GM21381 (cell line): ENCODE measurements at regions not wholly inside any gene's neighbourhood (a gene's known extent, or its start where the extent isn't known, plus 50 kb on each side); places are given as distances from the start of the nearest gene placed in this dataset.

ENCODE experiments used
- ATAC-seq: cut with Tn5 transposase; IDR thresholded peaks from one replicate; pipeline ENCODE4 v1.9.1; 2021; ENCODE audit warnings: mild to moderate bottlenecking, moderate library complexity; ENCODE audit not compliant: unreplicated experiment

- no peak for ATAC-seq
These were observed 121.1 kb upstream of the ATP6AP2 start for GRCh38 chrX:40459571-40460158.

GRCh38 chrX:40457406-40457805 is 123.4 kb upstream of the ATP6AP2 start:
- no peak for ATAC-seq

GRCh38 chrX:40452031-40452430 is 128.7 kb upstream of the ATP6AP2 start:
- no peak for ATAC-seq

- ATAC-seq, result no peak
These were observed 130.6 kb upstream of the ATP6AP2 start for GRCh38 chrX:40449956-40450706.

- ATAC-seq, result no peak
These were observed 131.4 kb upstream of the ATP6AP2 start for GRCh38 chrX:40449396-40449795.

- ATAC-seq, result no peak
These were observed 132.0 kb upstream of the ATP6AP2 start for GRCh38 chrX:40448793-40449192.

GRCh38 chrX:40446921-40447320 is 133.8 kb upstream of the ATP6AP2 start:
- ATAC-seq, result no peak

GRCh38 chrX:40445691-40446090 is 135.1 kb upstream of the ATP6AP2 start:
- no peak for ATAC-seq

GRCh38 chrX:40444798-40445496 is 135.8 kb upstream of the ATP6AP2 start:
- no peak for ATAC-seq

- ATAC-seq, result no peak
These were observed 136.6 kb upstream of the ATP6AP2 start for GRCh38 chrX:40444133-40444532.

- no peak for ATAC-seq
These were observed 139.9 kb upstream of the ATP6AP2 start for GRCh38 chrX:40440866-40441265.

- ATAC-seq, result no peak
These were observed 140.9 kb upstream of the ATP6AP2 start for GRCh38 chrX:40439625-40440532.

GRCh38 chrX:40437348-40437747 is 143.4 kb upstream of the ATP6AP2 start:
- ATAC-seq, result no peak

GRCh38 chrX:40434947-40435346 is 145.8 kb upstream of the ATP6AP2 start:
- no peak for ATAC-seq

- ATAC-seq, result no peak
These were observed 146.3 kb upstream of the ATP6AP2 start for GRCh38 chrX:40434443-40434842.

- ATAC-seq, result no peak
These were observed 147.6 kb upstream of the ATP6AP2 start for GRCh38 chrX:40433160-40433559.

- no peak for ATAC-seq
These were observed 156.5 kb upstream of the ATP6AP2 start for GRCh38 chrX:40424259-40424658.

- no peak for ATAC-seq
These were observed 157.5 kb upstream of the ATP6AP2 start for GRCh38 chrX:40423299-40423698.

- ATAC-seq, result no peak
These were observed 158.7 kb upstream of the ATP6AP2 start for GRCh38 chrX:40422021-40422420.

- no peak for ATAC-seq
These were observed 159.7 kb upstream of the ATP6AP2 start for GRCh38 chrX:40420899-40421729.
